GM23248 (cell line): ENCODE measurements at regions not wholly inside any gene's neighbourhood (a gene's known extent, or its start where the extent isn't known, plus 50 kb on each side); places are given as distances from the start of the nearest gene placed in this dataset.

Source experiments
- EZH2 ChIP-seq: fragments of 200-600 bp; sonication (generic); IDR thresholded peaks from 2 replicates; pipeline ENCODE4 v1.6.1; 2018; ENCODE audit warnings: antibody characterized with exemption, mild to moderate bottlenecking; ENCODE audit not compliant: insufficient read depth, poor library complexity, severe bottlenecking
- EZH2phosphoT487 ChIP-seq: fragments of 200-600 bp; sonication (generic); IDR thresholded peaks from 2 replicates; pipeline ENCODE4 v1.6.1; 2018; ENCODE audit warnings: antibody characterized with exemption, moderate library complexity, mild to moderate bottlenecking, low read depth; ENCODE audit not compliant: insufficient read depth

GRCh38 chr12:81957631-81958030 lies 198.5 kb upstream of the PPFIA2 start:
- TF ChIP-seq EZH2: no peak
- TF ChIP-seq EZH2phosphoT487: no peak
